Vagina (tissue), 2 donors: ENCODE measurements at regions not wholly inside any gene's neighbourhood (a gene's known extent, or its start where the extent isn't known, plus 50 kb on each side); places are given as distances from the start of the nearest gene placed in this dataset.
"Not testable (repeated sequence)": the region's sequence is repeated elsewhere in the genome, so short reads cannot be mapped to it uniquely, and the experiment has no call there.

Source experiments
- DNase-seq, 2 donors: peaks; one replicate each; pipeline ENCODE4 v3.0.0-alpha.2; 2017; ENCODE audit errors: extremely low spot score in 2 of 2
- H3K27ac ChIP-seq: fragments of 200-600 bp; sonication (generic); one replicate; pipeline ENCODE4 v1.5.1; 2019
- H3K27me3 ChIP-seq: fragments of 200-600 bp; sonication (generic); one replicate; pipeline ENCODE4 v1.5.1; 2019
- H3K36me3 ChIP-seq, 2 donors: fragments of 200-600 bp; sonication (generic); one replicate each; pipeline ENCODE4 v1.5.1; 2017 to 2019
- H3K4me1 ChIP-seq: fragments of 200-600 bp; sonication (generic); one replicate; pipeline ENCODE4 v1.5.1; 2019
- H3K4me3 ChIP-seq, 2 donors: fragments of 200-600 bp; sonication (generic); 1 replicate in 1 of 2; 2 replicates in 1 of 2; pipeline ENCODE4 v1.5.1; 2016 to 2019
- H3K9me3 ChIP-seq: fragments of 200-600 bp; sonication (generic); one replicate; pipeline ENCODE4 v1.5.1; 2019
- POLR2A ChIP-seq, 2 donors: fragments of 450-650 bp; IDR thresholded peaks; one replicate each; pipeline ENCODE4 v1.6.1; 2017; ENCODE audit warnings: antibody characterized with exemption in 2 of 2, mild to moderate bottlenecking in 2 of 2, moderate library complexity in 2 of 2
- POLR2AphosphoS5 ChIP-seq, 2 donors: sonication (generic); formaldehyde crosslinking; IDR thresholded peaks; one replicate each; pipeline ENCODE4 v1.9.0; 2017; ENCODE audit warnings: antibody characterized with exemption in 2 of 2, mild to moderate bottlenecking in 2 of 2, low read depth in 1 of 2; ENCODE audit not compliant: insufficient read depth in 1 of 2
- intact Hi-C: fragments of 100-400 bp; cut with DNase I; formaldehyde crosslinking; loops from one replicate; pipeline ENCODE4 v1.15.1; 2023
- TF ChIP-seq, protein P1 (sequence below), 3 experiments: fragments of 450-650 bp in 2 of 3; fragments of 200-600 bp in 1 of 3; sonication (generic) in 1 of 3; IDR thresholded peaks; one replicate each; pipeline ENCODE4 v1.5.1; 2017 to 2019; ENCODE audit warnings: antibody characterized with exemption in 3 of 3, mild to moderate bottlenecking in 2 of 3, moderate library complexity in 2 of 3

DNA sequence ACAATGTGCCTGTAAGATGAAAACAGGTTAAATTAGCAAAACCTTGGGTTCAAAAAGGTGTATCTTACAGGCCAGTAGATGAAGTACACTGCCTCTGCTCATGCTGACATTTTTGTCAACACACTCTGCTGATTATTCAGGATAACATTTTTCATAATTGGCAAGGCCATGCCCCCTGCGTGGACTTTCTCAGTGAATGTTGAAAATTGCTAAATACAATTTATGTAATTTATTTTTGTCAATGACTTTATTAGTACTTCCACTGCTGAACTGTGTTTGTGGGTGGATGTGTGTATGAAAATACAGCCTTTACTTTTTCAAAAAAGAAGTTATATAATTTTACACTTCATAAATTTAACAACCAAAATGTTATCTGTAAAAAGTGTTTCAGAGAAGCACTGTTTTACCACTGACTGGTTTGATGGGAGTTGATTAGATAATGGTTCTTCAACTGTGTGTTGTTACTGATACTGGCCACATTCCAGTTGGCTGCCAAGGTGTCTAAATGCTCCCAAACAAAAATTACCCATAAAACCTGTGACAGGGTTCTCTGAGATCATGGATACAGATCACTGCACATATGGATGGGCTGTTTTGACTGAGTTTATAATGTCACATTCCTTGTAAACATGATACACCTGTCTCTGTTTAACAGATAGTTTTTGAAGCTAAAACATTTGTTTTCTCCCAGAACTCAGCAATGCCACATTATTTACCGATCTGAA, 151.9 kb upstream of the SLC7A11 start:
- Histone ChIP-seq H3K36me3 (no peaks in the 10 kb centered on the region), H3K4me3 (no peak overlapping the region), H3K27me3 (no peaks in the 10 kb centered on the region), H3K9me3 (no peaks in the 10 kb centered on the region), H3K27ac (no peak overlapping the region), H3K4me1 (no peaks in the 10 kb centered on the region)
- DNase-seq = no peak
- TF ChIP-seq POLR2A (IDR thresholded peaks at IDR 0.05) = no peak
- TF ChIP-seq, protein P1, sequence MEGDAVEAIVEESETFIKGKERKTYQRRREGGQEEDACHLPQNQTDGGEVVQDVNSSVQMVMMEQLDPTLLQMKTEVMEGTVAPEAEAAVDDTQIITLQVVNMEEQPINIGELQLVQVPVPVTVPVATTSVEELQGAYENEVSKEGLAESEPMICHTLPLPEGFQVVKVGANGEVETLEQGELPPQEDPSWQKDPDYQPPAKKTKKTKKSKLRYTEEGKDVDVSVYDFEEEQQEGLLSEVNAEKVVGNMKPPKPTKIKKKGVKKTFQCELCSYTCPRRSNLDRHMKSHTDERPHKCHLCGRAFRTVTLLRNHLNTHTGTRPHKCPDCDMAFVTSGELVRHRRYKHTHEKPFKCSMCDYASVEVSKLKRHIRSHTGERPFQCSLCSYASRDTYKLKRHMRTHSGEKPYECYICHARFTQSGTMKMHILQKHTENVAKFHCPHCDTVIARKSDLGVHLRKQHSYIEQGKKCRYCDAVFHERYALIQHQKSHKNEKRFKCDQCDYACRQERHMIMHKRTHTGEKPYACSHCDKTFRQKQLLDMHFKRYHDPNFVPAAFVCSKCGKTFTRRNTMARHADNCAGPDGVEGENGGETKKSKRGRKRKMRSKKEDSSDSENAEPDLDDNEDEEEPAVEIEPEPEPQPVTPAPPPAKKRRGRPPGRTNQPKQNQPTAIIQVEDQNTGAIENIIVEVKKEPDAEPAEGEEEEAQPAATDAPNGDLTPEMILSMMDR (IDR thresholded peaks at IDR 0.05) = no peak
- TF ChIP-seq POLR2AphosphoS5 (IDR thresholded peaks at IDR 0.05; ENCODE audit: insufficient read depth in 1 of 2, low read depth in 1 of 2) = no peak
- intact Hi-C loops = no loop called here

DNA sequence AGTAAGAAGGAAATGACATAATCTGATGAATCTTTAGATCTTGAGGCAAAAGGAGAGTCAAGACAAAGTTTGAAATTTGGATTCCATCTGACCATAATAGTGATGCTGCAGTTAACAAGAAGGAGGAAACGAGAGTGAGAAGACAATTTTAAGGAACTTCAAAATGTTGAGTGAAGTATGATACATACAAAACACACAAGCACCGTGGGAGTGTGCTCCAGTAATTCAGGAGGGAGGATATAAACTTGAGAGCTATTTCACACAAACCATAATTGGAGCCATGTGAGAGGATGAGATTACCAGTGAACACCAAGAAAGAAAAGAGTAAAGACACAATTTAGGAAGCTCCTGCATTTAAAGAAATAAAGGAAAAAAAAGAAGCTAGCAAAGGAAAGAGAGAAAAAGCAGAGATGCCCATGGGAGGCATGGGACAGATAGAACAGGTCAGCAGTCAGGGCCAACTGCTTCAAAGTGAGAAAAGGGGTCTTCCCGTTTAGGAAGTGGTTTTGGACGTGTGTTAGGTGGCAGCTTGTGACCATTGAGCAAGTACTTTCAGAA, 150.7 kb upstream of the SLC7A11 start:
- intact Hi-C loops = no loop called here

DNA sequence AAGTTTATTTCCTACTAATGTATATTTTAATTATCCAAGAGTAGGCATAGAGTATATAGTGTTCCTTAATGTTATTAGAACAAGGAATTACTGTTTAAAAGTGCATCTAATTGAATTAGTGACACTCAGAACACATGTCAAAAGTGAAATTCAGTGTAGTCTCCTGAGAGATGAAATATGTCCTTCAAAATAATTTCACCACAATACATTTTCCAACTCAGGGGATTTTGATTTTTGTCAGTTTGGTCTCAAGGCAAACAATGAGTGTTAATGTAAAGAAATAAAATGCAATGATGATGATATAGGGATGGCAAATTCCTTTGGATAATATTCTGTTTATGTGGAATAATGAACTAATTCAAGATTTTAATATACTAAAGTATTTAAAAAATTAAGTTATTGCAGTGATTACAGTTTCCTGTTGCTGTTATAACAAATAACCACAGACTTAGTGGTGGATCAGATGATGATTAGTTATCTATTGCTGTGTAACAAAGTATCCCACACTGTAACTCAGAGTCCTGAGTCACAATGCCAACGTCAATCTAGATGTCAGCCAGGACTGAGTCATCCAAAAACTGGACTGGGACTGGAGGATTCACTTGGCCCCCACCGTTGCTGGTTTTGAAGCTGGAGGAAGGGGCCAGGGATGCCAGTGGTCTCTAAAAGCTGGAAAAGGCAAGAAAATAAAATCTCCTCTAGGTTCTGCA, 148.0 kb upstream of the SLC7A11 start:
- no peaks in the 10 kb centered on the region for H3K36me3 ChIP-seq
- intact Hi-C loops = no loop called here
- no peak for DNase-seq
- no peaks in the 10 kb centered on the region for H3K9me3 ChIP-seq
- H3K27me3 ChIP-seq = no peaks in the 10 kb centered on the region
- H3K4me3 ChIP-seq = no peak overlapping the region
- no peaks in the 10 kb centered on the region for H3K4me1 ChIP-seq
- no peak overlapping the region for H3K27ac ChIP-seq
- TF ChIP-seq POLR2AphosphoS5 (IDR thresholded peaks at IDR 0.05; ENCODE audit: insufficient read depth in 1 of 2, low read depth in 1 of 2) = no peak
- TF ChIP-seq, protein P1 (IDR thresholded peaks at IDR 0.05) = no peak
- no peak for TF ChIP-seq POLR2A (IDR thresholded peaks at IDR 0.05)

More for the DNA sequence above, 150.7 kb upstream of the SLC7A11 start:
- Histone ChIP-seq H3K36me3 (no peaks in the 10 kb centered on the region), H3K9me3 (no peaks in the 10 kb centered on the region), H3K27ac (no peak overlapping the region), H3K4me1 (no peaks in the 10 kb centered on the region), H3K27me3 (no peaks in the 10 kb centered on the region), H3K4me3 (no peak overlapping the region)
- no peak for DNase-seq
- TF ChIP-seq, protein P1 (IDR thresholded peaks at IDR 0.05) = no peak
- TF ChIP-seq POLR2AphosphoS5 (IDR thresholded peaks at IDR 0.05; ENCODE audit: insufficient read depth in 1 of 2, low read depth in 1 of 2) (no peak), POLR2A (IDR thresholded peaks at IDR 0.05) (no peak)

DNA sequence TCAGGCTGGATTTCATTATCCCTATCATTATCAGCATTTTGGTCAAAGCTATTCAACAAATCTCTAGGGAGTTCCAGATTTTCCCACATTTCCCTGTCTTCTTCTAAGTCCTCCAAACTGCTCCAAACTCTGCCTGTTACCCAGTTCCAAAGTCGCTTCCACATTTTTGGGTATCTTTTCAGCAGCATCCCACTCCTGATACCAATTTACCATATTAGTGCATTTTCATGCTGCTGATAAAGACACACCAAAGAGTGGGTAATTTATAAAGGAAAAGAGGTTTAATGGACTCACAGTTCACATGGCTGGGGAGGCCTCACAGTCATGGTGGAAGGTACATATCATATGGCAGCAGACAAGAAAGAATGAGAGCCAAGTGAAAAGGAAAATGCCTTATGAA, 132.8 kb upstream of the SLC7A11 start:
- DNase-seq = no peak
- Histone ChIP-seq H3K27ac (no peak overlapping the region), H3K4me3 (no peak overlapping the region), H3K4me1 (no peaks in the 10 kb centered on the region), H3K27me3 (no peaks in the 10 kb centered on the region), H3K36me3 (no peaks in the 10 kb centered on the region), H3K9me3 (no peaks in the 10 kb centered on the region)
- no peak for TF ChIP-seq POLR2AphosphoS5 (IDR thresholded peaks at IDR 0.05; ENCODE audit: insufficient read depth in 1 of 2, low read depth in 1 of 2)
- TF ChIP-seq POLR2A (IDR thresholded peaks at IDR 0.05) = no peak
- TF ChIP-seq, protein P1 (IDR thresholded peaks at IDR 0.05) = no peak
- intact Hi-C loops = no loop called here

DNA sequence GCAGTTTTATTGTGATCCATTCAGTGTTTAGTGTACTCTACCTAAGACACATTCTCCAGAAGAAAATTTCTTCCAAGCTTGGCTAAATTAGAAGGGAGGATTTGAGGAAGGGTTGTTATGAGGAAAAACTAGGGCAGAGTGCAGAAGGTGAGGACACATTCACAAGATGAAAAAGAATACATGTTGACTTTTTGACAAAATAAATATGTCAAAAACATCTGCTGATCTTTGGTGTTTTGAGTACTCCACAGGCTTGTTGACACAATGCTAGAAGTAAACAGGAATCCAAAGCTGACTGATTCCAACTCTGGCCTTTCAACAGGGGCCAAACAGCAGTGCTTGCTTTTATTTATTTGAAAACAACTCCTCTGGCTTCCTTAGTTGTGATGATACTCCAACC, 125.8 kb upstream of the SLC7A11 start:
- DNase-seq = no peak
- no peaks in the 10 kb centered on the region for H3K4me1 ChIP-seq
- intact Hi-C loops = no loop called here
- no peak for TF ChIP-seq POLR2AphosphoS5 (IDR thresholded peaks at IDR 0.05; ENCODE audit: insufficient read depth in 1 of 2, low read depth in 1 of 2)
- no peak for TF ChIP-seq POLR2A (IDR thresholded peaks at IDR 0.05)
- TF ChIP-seq, protein P1 (IDR thresholded peaks at IDR 0.05) = no peak
- no peaks in the 10 kb centered on the region for H3K9me3 ChIP-seq
- no peak overlapping the region for H3K4me3 ChIP-seq
- H3K27ac ChIP-seq = no peak overlapping the region
- H3K27me3 ChIP-seq = no peaks in the 10 kb centered on the region
- H3K36me3 ChIP-seq = no peaks in the 10 kb centered on the region

DNA sequence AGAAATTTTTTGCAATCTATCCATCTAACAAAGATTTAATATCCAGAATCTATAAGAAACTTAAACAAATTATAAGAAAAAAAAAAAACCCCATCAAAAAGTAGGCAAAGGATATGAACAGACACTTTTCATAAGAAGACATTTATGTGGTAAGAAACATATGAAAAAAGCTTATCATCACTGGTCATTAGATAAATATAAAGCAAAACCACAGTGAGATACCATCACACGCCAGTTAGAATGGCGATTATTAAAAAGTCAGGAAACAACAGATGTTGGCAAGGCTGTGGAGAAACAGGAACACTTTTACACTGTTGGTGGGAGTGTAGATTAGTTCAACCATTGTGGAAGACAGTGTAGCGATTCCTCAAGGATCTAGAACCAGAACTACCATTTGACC, 110.3 kb upstream of the SLC7A11 start:
- H3K27me3 ChIP-seq, H3K9me3 ChIP-seq, intact Hi-C loops, H3K36me3 ChIP-seq, H3K27ac ChIP-seq, DNase-seq, H3K4me1 ChIP-seq, H3K4me3 ChIP-seq: not testable (repeated sequence)
